Progenitor cell of endocrine pancreas (in vitro differentiated cells): ENCODE measurements at regions not wholly inside any gene's neighbourhood (a gene's known extent, or its start where the extent isn't known, plus 50 kb on each side); places are given as distances from the start of the nearest gene placed in this dataset.

Source experiments
- DNase-seq: peaks from one replicate; pipeline ENCODE4 v3.0.0; 2021; ENCODE audit warnings: low spot score; ENCODE audit not compliant: unreplicated experiment
- H3K27ac Mint-ChIP-seq: 2 replicates; pipeline ENCODE4 v1.8.0; 2021; ENCODE audit warnings: mild to moderate bottlenecking, moderate library complexity, mixed read lengths
- H3K27me3 Mint-ChIP-seq: 2 replicates; pipeline ENCODE4 v1.8.0; 2021; ENCODE audit warnings: mixed read lengths
- H3K36me3 Mint-ChIP-seq: 2 replicates; pipeline ENCODE4 v1.8.0; 2022; ENCODE audit warnings: mixed read lengths; ENCODE audit not compliant: insufficient read depth
- H3K4me1 Mint-ChIP-seq: 2 replicates; pipeline ENCODE4 v1.8.0; 2021; ENCODE audit warnings: low read depth, mixed read lengths
- H3K4me3 Mint-ChIP-seq: 2 replicates; pipeline ENCODE4 v1.8.0; 2021; ENCODE audit warnings: low read depth, mild to moderate bottlenecking, moderate library complexity, mixed read lengths
- H3K9me3 Mint-ChIP-seq: 2 replicates; pipeline ENCODE4 v1.8.0; 2021; ENCODE audit warnings: low read depth, mixed read lengths
- CTCF ChIP-seq: fragments of 200-600 bp; sonication (generic); IDR thresholded peaks from one replicate; pipeline ENCODE4 v1.5.0; 2021; ENCODE audit warnings: antibody characterized with exemption, mild to moderate bottlenecking; ENCODE audit not compliant: unreplicated experiment

- Mint-ChIP-seq H3K9me3 (peaks cover 13% of the 10 kb centered on the region), H3K36me3 (peaks cover 3% of the 10 kb centered on the region), H3K27ac (no peak overlapping the region), H3K27me3 (peaks cover 29% of the 10 kb centered on the region), H3K4me1 (peaks cover 8% of the 10 kb centered on the region), H3K4me3 (no peak overlapping the region)
- DNase-seq: no peak
- no peak for TF ChIP-seq CTCF
These were observed 1458.6 kb upstream of the EYS start for GRCh38 chr6:67165606-67166005.

GRCh38 chr6:67160820-67161219 is 1453.8 kb upstream of the EYS start:
- H3K27me3 Mint-ChIP-seq: peaks cover 19% of the 10 kb centered on the region

DNA sequence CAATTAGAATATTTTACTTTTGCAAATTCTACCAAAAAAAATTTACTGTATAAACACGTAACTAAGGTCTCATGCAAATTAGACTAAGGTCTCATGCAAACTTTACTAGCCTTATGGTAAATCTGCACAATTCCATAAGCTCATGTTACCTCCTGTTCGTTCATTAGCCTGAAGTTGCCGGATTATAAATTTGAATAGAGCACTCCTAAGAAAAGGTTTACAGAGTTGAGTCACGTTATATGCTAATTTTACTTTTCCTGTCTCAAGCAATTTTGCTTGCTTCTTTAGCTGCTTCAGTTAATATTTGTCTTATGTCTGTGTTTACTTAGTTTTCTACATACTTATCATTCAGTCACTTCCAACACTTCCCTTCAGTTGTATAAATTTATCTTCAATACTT is 1434.0 kb upstream of the EYS start:
- no peak overlapping the region for H3K27ac Mint-ChIP-seq

More at GRCh38 chr6:67160820-67161219, 1453.8 kb upstream of the EYS start:
- TF ChIP-seq CTCF: no peak
- peaks cover 8% of the 10 kb centered on the region for H3K4me1 Mint-ChIP-seq
- no peak overlapping the region for H3K4me3 Mint-ChIP-seq
- H3K36me3 Mint-ChIP-seq: peaks cover 7% of the 10 kb centered on the region
- no peak for DNase-seq
- no peak overlapping the region for H3K27ac Mint-ChIP-seq
- H3K9me3 Mint-ChIP-seq: peaks cover 26% of the 10 kb centered on the region

DNA sequence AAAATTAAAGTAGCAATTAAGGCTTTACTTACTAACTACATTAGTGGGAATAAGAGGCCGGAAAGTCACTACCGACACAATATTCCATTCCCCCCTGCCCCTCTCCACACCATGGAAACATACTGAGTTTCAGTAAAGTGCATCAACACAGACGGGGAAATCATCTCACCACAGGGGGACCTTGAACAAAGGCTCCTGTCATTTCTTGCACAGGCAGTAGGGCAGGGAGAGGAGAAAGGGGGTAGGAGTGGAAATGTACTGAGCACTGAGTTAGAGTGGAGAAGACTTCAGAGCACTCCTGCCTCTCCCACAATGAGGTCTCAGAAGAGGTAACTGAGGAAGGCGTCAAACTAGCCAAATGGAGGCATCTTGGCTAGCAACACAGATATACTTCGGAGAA is 1426.9 kb upstream of the EYS start:
- H3K9me3 Mint-ChIP-seq: no peaks in the 10 kb centered on the region
- H3K36me3 Mint-ChIP-seq: no peaks in the 10 kb centered on the region
- TF ChIP-seq CTCF: no peak
- no peaks in the 10 kb centered on the region for H3K27me3 Mint-ChIP-seq
- no peak overlapping the region for H3K4me3 Mint-ChIP-seq
- H3K27ac Mint-ChIP-seq: no peak overlapping the region
- no peak for DNase-seq
- no peaks in the 10 kb centered on the region for H3K4me1 Mint-ChIP-seq

More for the DNA sequence above, 1434.0 kb upstream of the EYS start:
- Mint-ChIP-seq H3K9me3 (peaks cover 4% of the 10 kb centered on the region), H3K36me3 (no peaks in the 10 kb centered on the region), H3K4me1 (no peaks in the 10 kb centered on the region), H3K27me3 (no peaks in the 10 kb centered on the region), H3K4me3 (no peak overlapping the region)
- no peak for DNase-seq
- TF ChIP-seq CTCF: no peak

GRCh38 chr6:67131827-67132226 is 1424.8 kb upstream of the EYS start:
- no peak for TF ChIP-seq CTCF
- no peak overlapping the region for H3K4me3 Mint-ChIP-seq
- H3K9me3 Mint-ChIP-seq: no peaks in the 10 kb centered on the region
- DNase-seq: no peak
- H3K27me3 Mint-ChIP-seq: no peaks in the 10 kb centered on the region
- no peak overlapping the region for H3K27ac Mint-ChIP-seq
- H3K4me1 Mint-ChIP-seq: no peaks in the 10 kb centered on the region
- no peaks in the 10 kb centered on the region for H3K36me3 Mint-ChIP-seq
